NCI-H1694 (cell line): ENCODE measurements at regions not wholly inside any gene's neighbourhood (a gene's known extent, or its start where the extent isn't known, plus 50 kb on each side); places are given as distances from the start of the nearest gene placed in this dataset.
"Not testable (repeated sequence)": the region's sequence is repeated elsewhere in the genome, so short reads cannot be mapped to it uniquely, and the experiment has no call there.

ENCODE experiments used
- DNase-seq: peaks from one replicate; lab custom pipeline; 2025; lab: John Stamatoyannopoulos, UW

- no peak for DNase-seq
Measured at GRCh38 chr14:49114161-49114893, 471.9 kb downstream of the RPS29 start.

DNA sequence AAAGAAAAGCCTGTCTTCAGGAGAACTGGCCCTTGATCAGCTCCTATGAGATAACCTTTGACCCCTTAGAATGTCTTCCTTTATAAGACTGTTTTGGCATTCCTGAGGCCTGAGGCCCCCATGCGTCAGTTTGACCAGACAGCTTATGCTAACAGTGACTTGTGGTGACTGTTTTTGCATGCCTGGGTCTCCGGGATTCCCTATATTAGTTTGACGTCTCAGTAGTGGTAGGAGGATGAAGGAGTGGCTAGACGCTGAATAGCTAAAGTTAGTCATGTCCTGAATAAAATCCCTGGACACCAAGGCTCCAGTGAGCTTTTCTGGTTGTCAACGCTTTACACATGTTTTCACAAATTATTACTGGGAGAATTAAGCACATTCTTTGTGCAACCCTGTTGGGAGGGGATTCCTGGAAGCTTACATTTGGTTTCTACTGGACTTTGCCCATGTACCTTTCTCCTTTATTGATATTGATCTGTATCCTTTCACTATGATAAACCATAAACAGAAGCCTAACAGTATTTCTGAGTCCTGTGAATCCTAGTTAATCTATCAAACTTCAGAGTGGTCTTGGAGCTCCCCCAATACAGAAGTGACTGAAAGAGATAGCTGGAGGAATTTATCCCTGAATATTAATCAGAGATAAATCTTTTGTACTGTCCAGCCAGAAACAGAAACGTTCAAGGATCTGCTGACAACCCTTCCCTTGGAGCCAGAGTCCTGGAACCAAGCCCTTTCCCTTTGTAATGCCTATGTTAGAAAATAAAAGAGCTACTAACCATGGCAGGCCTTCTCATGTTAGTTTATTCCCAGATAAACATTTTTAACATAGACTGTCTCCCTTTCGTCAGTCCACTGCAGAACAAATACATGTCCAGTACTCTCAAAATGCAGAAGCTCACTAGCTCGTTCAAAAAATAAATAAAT is 479.2 kb downstream of the RPS29 start:
- no peak for DNase-seq

- DNase-seq = no peak
Measured at GRCh38 chr14:49105956-49106355, 480.2 kb downstream of the RPS29 start.

- DNase-seq = no peak
Measured at GRCh38 chr14:49105512-49105911, 480.7 kb downstream of the RPS29 start.

DNA sequence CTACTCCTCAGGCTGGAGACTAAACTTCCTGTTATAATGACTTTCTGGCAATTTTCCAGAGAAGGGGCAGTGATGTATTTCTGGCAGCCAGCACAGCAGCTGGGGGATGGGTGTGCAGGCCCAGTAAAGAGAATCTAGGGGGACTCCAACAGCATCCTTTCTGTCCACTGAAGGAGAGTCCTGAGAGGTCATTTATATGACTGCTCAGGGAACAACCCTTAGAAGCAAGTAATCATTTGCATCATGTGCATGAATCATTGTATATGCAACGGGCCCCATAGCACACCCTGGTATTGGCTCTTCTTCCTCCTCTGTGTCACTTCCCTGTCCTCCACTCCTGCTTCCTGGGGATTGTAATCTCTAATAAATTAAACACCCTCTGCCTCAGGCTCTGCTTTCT is 493.8 kb downstream of the RPS29 start:
- DNase-seq = no peak

DNA sequence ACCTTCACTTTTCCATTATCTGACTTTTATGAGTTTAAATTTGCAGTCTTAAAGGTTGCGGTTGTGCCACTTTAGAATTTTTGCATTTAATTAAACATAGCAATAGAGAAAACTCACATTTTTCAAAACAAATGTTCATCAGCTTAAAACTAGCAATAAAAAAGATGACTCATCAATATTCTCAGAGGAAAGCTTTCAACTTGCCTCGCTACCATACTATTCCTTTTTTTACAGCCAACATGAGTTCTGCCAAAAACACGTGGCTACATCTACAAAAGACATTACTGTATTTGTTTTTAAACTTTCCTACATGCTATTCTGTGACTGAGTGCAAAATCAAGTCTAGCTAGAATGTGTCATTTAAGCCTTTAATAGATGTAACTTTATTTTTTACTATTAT is 497.1 kb downstream of the RPS29 start:
- no peak for DNase-seq

- DNase-seq = not testable (repeated sequence)
Measured at GRCh38 chr14:49073292-49073691, 512.9 kb downstream of the RPS29 start.

GRCh38 chr14:49058511-49058910 is 527.7 kb downstream of the RPS29 start:
- no peak for DNase-seq

DNA sequence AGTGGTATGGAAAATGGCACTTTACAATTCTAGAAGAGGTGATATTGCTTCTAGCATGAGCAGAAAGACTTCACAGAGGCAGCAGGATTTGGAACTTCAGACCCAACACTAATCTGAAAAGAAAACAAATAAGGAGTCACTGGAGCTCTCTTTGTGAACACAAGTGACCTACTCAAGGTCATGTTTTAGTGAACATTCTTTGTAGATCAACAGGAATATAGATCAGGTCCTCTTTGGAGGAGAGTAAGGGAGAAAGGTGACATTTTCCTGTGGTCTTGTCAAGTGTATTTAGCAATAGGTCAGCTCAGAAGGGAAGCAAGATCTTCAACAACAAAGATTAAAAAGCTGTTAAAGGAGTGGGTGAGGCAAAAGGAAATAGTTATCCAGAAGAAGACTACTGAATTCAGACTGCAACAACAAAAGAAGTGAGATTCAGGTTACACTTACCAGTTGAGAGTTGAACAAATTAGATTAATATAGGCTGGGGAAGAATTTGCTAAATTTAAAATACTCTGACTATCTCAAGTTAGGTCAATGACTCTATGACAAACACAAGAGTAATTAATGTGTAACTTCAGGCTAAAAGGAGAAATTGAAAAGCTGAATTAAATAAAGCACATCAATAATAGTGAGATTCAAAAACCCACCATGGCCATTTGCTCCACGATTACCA is 528.2 kb downstream of the RPS29 start:
- no peak for DNase-seq

DNA sequence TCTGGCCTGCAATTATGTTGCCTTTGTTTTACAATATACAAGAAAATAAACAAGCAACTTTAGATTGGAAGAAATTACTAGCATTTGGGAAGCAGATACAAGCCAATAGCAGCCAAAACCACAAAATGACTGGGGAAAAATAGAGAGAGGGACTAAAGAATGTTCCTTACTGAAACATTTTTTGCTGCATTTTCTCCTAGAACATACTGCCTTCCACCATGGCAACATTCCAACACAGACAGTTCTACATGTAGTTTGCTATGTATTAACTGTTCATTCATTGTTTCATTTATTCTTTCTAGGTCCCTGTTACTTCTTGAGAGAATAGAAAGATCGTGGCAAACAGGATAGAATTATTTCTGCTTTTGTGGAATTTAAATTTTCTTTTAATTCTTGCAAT is 530.2 kb downstream of the RPS29 start:
- DNase-seq = no peak

DNA sequence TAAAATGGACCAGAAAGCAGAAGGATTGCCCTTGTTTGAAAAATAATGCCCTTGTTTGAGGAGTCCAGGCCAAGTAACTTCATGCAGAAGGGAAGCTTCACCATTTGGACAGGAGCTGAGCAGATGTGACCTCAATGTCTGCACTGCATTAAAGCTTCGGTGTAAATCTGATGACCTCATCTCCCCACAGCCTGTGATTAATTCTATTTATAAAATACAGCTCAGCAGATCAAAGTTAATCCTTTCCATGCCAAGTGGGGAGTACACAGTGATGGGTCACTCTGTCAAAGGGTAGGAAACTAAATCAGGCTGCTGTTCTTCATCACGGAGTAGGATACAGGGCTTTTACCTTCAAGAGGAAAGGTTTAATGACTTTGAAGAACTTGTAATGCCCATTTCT is 533.7 kb downstream of the RPS29 start:
- DNase-seq = no peak

DNA sequence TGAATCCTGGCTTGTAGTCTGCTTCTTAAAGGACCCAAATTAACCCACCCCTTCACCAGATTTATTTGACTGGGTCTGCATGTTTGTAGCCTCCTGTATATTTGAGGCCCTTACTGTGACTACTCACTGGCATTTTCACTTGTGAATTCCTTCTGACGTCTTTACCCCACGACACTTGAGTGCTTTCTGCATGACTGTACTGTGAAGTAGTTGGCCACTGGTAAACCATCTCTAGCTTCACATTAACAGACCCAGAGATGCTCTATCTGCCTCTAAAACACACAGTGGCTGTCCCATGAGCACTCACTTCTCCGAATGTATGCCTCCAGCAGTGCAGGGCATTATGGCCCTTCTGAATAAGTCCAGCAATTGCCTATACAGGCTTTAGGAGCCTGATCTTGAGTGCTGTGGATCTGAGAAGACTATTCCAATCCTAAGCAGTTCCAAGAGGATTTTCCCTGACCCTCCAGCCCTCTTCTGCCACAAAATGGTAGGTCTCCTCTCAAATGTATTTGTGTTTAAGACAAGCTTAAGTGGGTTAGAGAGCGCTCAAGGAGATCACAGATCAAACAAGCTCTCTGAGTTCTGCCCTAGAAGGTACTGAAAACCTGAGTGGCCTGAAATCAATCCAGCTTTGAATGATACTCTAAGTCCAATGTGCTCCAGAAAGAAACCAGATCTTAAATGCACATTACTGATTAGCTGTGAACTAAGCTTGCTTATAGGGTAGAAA is 534.7 kb downstream of the RPS29 start:
- DNase-seq = no peak

GRCh38 chr14:49050822-49051221 is 535.4 kb downstream of the RPS29 start:
- DNase-seq = no peak

DNA sequence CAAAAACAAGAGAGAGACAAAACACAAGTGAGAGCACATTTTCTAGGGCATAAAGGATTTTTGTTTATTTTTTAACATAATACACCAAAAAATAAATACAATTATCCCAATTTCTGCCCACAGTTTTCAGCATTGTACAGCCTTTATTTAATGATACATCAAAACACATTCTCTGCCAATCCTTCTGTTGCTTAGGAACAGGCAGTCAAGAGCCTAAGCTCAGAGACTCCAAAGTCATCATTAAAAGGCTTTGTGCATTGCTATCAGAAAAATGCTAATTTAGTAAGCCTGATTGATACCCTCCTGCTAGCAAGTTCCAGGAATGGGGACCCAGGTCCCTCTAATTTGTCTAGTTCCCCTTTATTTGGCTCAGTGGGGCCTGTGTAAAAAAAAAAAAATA is 536.5 kb downstream of the RPS29 start:
- DNase-seq = no peak

DNA sequence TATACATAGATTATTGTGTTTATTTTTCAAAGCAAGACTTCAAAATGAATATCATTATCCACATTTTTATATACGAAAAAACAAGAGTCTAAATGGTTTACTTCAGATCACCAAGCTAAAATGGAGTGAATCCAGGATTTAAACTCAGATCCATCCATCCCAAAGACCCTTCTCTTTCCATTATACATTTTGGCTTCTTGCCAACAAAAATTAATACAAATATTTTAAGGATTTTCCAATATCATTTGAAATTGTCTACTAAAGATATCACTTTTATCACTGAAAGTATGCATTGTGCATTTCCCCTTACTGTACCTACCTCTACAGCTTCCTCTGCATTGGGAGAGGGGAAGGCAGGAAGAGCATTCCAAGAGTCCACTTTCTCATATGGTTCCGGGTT is 541.2 kb downstream of the RPS29 start:
- no peak for DNase-seq

- DNase-seq = no peak
Measured at GRCh38 chr14:49036984-49037516, 549.1 kb downstream of the RPS29 start.

DNA sequence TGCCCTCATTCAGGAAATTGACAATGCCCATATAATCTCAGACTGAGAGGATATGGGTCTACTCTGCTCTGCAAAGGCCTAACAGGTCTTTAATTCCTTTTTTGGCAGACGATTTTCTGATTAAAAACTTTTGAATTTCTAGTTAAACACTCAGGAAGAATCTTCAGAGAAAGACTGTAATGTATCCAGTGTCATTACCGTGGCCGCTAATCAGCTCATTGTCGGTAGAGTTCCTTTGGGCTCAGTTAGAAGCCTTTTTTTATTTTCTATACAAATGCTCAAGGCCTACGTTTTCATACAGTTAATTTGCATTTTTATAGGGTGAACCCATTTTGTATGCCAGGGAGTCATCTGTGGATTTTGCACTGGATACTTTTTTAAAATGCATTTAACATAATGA is 549.9 kb downstream of the RPS29 start:
- no peak for DNase-seq

- DNase-seq = no peak
Measured at GRCh38 chr14:49033131-49033530, 553.0 kb downstream of the RPS29 start.

DNA sequence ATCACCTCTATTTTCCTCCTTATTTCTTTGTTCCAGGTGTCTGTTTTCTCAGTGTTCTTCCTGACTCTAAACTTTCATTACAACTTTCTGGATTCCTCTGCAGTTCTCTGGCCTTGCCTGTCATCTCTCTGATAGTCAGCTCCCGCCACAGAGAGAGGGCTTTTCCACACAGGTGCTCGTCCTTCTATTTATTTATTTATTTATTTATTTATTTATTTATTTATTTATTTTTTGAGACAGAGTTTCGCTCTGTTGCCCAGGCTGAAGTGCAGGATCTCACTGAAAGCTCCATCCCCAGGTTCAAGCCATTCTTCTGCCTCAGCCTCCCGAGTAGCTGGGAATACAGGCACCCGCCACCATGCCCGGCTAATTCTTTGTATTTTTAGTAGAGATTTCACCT is 554.5 kb downstream of the RPS29 start:
- not testable (repeated sequence) for DNase-seq

DNA sequence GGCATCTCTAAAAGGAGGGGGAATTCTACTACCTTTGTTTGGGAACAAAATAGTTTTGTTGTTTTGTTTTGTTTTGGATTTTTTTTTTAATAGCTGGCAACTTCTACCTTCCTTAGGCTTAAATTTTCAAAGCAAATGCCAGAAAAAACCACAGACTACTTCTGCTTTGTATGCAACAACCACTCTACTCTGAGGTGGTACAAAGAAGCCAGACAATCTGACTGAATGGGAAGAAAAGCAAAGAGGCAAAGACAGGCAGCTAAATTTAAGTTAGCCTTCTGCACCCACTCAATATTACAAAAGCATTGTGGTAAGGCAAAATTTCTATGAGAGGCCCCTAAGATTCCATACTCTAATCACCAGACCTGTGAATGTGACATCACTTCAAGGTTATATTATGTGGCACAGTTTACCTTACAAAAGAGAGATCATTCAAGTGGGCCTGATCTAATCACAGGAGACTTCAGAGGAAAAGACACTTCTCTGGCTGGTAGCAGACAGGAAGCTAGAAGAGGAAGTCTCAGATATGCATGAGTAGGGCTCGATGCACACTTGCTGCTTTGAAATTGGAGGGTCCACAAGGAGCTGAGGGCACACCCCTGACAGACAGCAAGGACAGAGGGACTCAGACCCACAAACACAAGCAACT is 566.6 kb downstream of the RPS29 start:
- DNase-seq = no peak

DNA sequence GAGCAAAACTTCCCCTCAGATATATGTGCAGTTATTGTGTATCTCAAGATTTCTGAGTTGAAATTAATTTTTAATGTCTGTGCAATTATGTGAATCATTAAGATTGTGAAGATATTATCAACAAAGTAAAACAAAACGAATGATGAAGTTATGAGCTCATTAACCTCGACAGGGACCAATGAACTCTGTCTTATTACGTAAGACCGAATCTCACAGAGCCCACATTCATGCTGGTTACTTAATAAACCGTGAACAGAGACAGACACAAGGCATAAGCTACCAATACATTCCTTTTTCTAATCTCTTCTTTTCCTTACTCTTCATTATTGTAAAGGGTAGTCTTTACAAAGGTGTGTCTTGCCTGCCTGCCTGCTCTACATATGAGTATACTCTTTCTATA is 568.7 kb downstream of the RPS29 start:
- DNase-seq = no peak
